ENCODE measurements at regions not wholly inside any gene's neighbourhood (a gene's known extent, or its start where the extent isn't known, plus 50 kb on each side); places are given as distances from the start of the nearest gene placed in this dataset.
"Not testable (repeated sequence)": the region's sequence is repeated elsewhere in the genome, so short reads cannot be mapped to it uniquely, and the experiment has no call there.

GRCh38 chr20:63145156-63145555, 70.8 kb downstream of the YTHDF1 start:
- DNase-seq, result no peak

- DNase-seq, result no peak
Observed at GRCh38 chr20:63142933-63143332, 73.0 kb downstream of the YTHDF1 start.

- DNase-seq, result no peak
Observed at GRCh38 chr20:63141531-63141930, 74.4 kb downstream of the YTHDF1 start.

GRCh38 chr20:63140514-63141433, 75.2 kb downstream of the YTHDF1 start:
- DNase-seq, result no peak

GRCh38 chr20:63139837-63140236, 76.1 kb downstream of the YTHDF1 start:
- DNase-seq, result no peak

GRCh38 chr20:63139356-63139755, 76.6 kb downstream of the YTHDF1 start:
- DNase-seq, result no peak

- DNase-seq, result no peak
Observed at GRCh38 chr20:63138855-63139341, 77.0 kb downstream of the YTHDF1 start.

- no peak for DNase-seq
Observed at GRCh38 chr20:63137851-63138415, 78.0 kb downstream of the YTHDF1 start.

- no peak for DNase-seq
Observed at GRCh38 chr20:63136296-63136695, 79.6 kb downstream of the YTHDF1 start.

- no peak for DNase-seq
Observed at GRCh38 chr20:63135411-63135810, 80.5 kb downstream of the YTHDF1 start.

GRCh38 chr20:63134711-63135361, 81.1 kb downstream of the YTHDF1 start:
- not testable (repeated sequence) for DNase-seq

- DNase-seq, result no peak
Observed at GRCh38 chr20:63134201-63134612, 81.7 kb downstream of the YTHDF1 start.

GRCh38 chr20:63133481-63134091, 82.3 kb downstream of the YTHDF1 start:
- no peak for DNase-seq

- no peak for DNase-seq
Observed at GRCh38 chr20:63132715-63133471, 83.0 kb downstream of the YTHDF1 start.

- no peak for DNase-seq
Observed at GRCh38 chr20:63132131-63132714, 83.7 kb downstream of the YTHDF1 start.

- no peak for DNase-seq
Observed at GRCh38 chr20:63130658-63131577, 85.0 kb downstream of the YTHDF1 start.

GRCh38 chr20:63129991-63130657, 85.8 kb downstream of the YTHDF1 start:
- peak in 2 of 14 donors; percentile 4 to 11 for DNase-seq

- no peak for DNase-seq
Observed at GRCh38 chr20:63129376-63129965, 86.5 kb downstream of the YTHDF1 start.

GRCh38 chr20:63128956-63129355, 87.0 kb downstream of the YTHDF1 start:
- no peak for DNase-seq

All from C1 segment of cervical spinal cord (tissue), 14 donors.